HepG2 (cell line): ENCODE measurements at regions not wholly inside any gene's neighbourhood (a gene's known extent, or its start where the extent isn't known, plus 50 kb on each side); places are given as distances from the start of the nearest gene placed in this dataset.

Experiments
- ATAC-seq: fragments of 200-7000 bp; cut with Tn5 transposase; 3 replicates; pipeline ENCODE4 v1.9.1; 2020; ENCODE audit warnings: mild to moderate bottlenecking, moderate library complexity
- BruUV-seq: library from RNA; stranded (reverse); fragments of 400-500 nt; replicated peaks from 2 replicates; lab custom pipeline; 2021; lab: Mats Ljungman, UMichigan
- CTCF ChIA-PET: fragments of 300-600 bp; formaldehyde crosslinking; extraction: SDS; loops from one replicate; lab custom pipeline; 2021; ENCODE audit warnings: low total read pairs, inconsistent platforms, low intra/inter-chr PET ratio; lab: Yijun Ruan, JAX
- POLR2A ChIA-PET: fragments of 350-600 bp; sonication (Branson Sonifier 250); formaldehyde crosslinking; loops from one replicate; lab custom pipeline; 2020; ENCODE audit warnings: antibody characterized with exemption, inconsistent platforms; lab: Yijun Ruan, JAX
- DNase-seq: peaks from one replicate; pipeline ENCODE4 v3.0.0-alpha.2; 2015; ENCODE audit warnings: low spot score
- FAIRE-seq: peaks from 3 replicates; lab custom pipeline; 2011; peaks lifted over from hg19 to GRCh38; lab: Jason Lieb, UNC
- H2AFZ ChIP-seq: one replicate; pipeline ENCODE4 v1.6.1; 2011; ENCODE audit warnings: low read length, inconsistent platforms
- H3K27ac ChIP-seq: fragments of 300-600 bp; 3 replicates; pipeline ENCODE4 v1.8.0; 2011; ENCODE audit warnings: mixed run types, mild to moderate bottlenecking, mixed read lengths, low read length, inconsistent platforms; ENCODE audit not compliant: insufficient read depth; ENCODE audit errors: extremely low read length
- H3K27me3 ChIP-seq, 2 experiments: fragments of 200-600 bp in 1 of 2; 2 replicates in 1 of 2; 3 replicates in 1 of 2; pipeline versions ENCODE4 v1.6.0 to v1.8.0; 2011; ENCODE audit warnings: low read length in 2 of 2, mild to moderate bottlenecking in 2 of 2, moderate library complexity in 2 of 2, inconsistent platforms in 1 of 2; ENCODE audit not compliant: insufficient read depth in 2 of 2, control insufficient read depth in 1 of 2
- H3K36me3 ChIP-seq, 2 experiments: fragments of 200-600 bp in 1 of 2; replicated peaks in 1 of 2; 2 replicates in 1 of 2; 3 replicates in 1 of 2; pipeline versions ENCODE4 v1.5.1 to v1.8.0; 2011; ENCODE audit warnings: low read length in 2 of 2, inconsistent platforms in 1 of 2; ENCODE audit not compliant: insufficient read depth in 2 of 2, control insufficient read depth in 1 of 2
- H3K4me1 ChIP-seq: 2 replicates; pipeline ENCODE4 v1.5.1; 2012; ENCODE audit warnings: low read length, inconsistent platforms; ENCODE audit not compliant: insufficient read depth
- H3K4me2 ChIP-seq: 2 replicates; pipeline ENCODE4 v1.6.0; 2011; ENCODE audit warnings: low read depth, low read length, inconsistent platforms
- H3K4me3 ChIP-seq, 3 experiments: fragments of 200-600 bp in 1 of 3; sonication (generic), shearing (Covaris generic) in 1 of 3; replicated peaks in 1 of 3; 2 replicates each; pipeline ENCODE4 v1.5.1; 2011 to 2016; ENCODE audit warnings: low read length in 3 of 3, inconsistent platforms in 2 of 3, low read depth in 2 of 3, mild to moderate bottlenecking in 2 of 3, control low read depth in 1 of 3, mixed read lengths in 1 of 3; ENCODE audit not compliant: insufficient read depth in 1 of 3
- H3K79me2 ChIP-seq: one replicate; pipeline ENCODE4 v1.6.1; 2011; ENCODE audit warnings: low read length, inconsistent platforms; ENCODE audit not compliant: insufficient read depth
- H3K9ac ChIP-seq: 2 replicates; pipeline ENCODE4 v1.6.0; 2011; ENCODE audit warnings: mild to moderate bottlenecking, low read depth, low read length, inconsistent platforms; ENCODE audit not compliant: insufficient read depth
- H3K9me3 ChIP-seq: 2 replicates; pipeline ENCODE4 v1.5.1; 2012; ENCODE audit warnings: mild to moderate bottlenecking, low read length
- H4K20me1 ChIP-seq: 2 replicates; pipeline ENCODE4 v1.6.0; 2011; ENCODE audit warnings: inconsistent platforms, mild to moderate bottlenecking, low read length, moderate library complexity; ENCODE audit not compliant: insufficient read depth
- FOXJ3 ChIP-seq: sonication (generic); formaldehyde crosslinking; IDR thresholded peaks from 2 replicates; pipeline ENCODE4 v1.4.0; 2020; ENCODE audit warnings: missing genetic modification reagents, mild to moderate bottlenecking, borderline replicate concordance
- PBX3 ChIP-seq: sonication (generic); formaldehyde crosslinking; IDR thresholded peaks from 2 replicates; pipeline ENCODE4 v1.8.1; 2023; ENCODE audit warnings: missing genetic modification reagents, inconsistent platforms, borderline replicate concordance
- PHF21A ChIP-seq: sonication (generic); formaldehyde crosslinking; IDR thresholded peaks from 2 replicates; pipeline ENCODE4 v1.5.0; 2020; ENCODE audit warnings: mild to moderate bottlenecking, missing genetic modification reagents
- ZNF335 ChIP-seq: sonication (generic); formaldehyde crosslinking; IDR thresholded peaks from 2 replicates; pipeline ENCODE4 v1.4.0; 2020; ENCODE audit warnings: missing genetic modification reagents
- ZNF431 ChIP-seq: sonication (generic); formaldehyde crosslinking; IDR thresholded peaks from 2 replicates; pipeline ENCODE4 v1.9.0; 2022; ENCODE audit warnings: missing genetic modification reagents, low read depth, mild to moderate bottlenecking, borderline replicate concordance
- WGBS: methylation state at CpG from one replicate; pipeline ENCODE4 v1.1.6; 2017; ENCODE audit warnings: low lambda C conversion rate; 5-methylcytosine and 5-hydroxymethylcytosine counted together
- in situ Hi-C: cut with HindIII; loops from 2 replicates; pipeline ENCODE4 v1.10.0; 2017; ENCODE audit warnings: low pct_unique_long_range_greater_than_20kb; ENCODE audit not compliant: extremely low pct_ligation_motif_present
- intact Hi-C: fragments of 100-400 bp; cut with micrococcal nuclease; formaldehyde crosslinking; loops from one replicate; pipeline ENCODE4 v1.10.0; 2022; ENCODE audit not compliant: unreplicated experiment
- TF ChIP-seq, protein P1 (sequence below): sonication (generic); formaldehyde crosslinking; IDR thresholded peaks from 2 replicates; pipeline ENCODE4 v1.5.0; 2020; ENCODE audit warnings: missing genetic modification reagents

GRCh38 chr7:137167609-137168008 lies 175.9 kb downstream of the PTN start (continued):
- TF ChIP-seq ZNF335 (CRISPR knock-in tag) (no peak), FOXJ3 (CRISPR knock-in tag) (no peak)

GRCh38 chr7:137166363-137166762 lies 177.2 kb downstream of the PTN start:
- Histone ChIP-seq H2AFZ (no peak overlapping the region), H3K4me2 (no peak overlapping the region), H4K20me1 (no peaks in the 10 kb centered on the region), H3K9ac (no peak overlapping the region), H3K79me2 (no peaks in the 10 kb centered on the region), H3K27me3 (peaks cover 0 to 5% of the 10 kb centered on the region in 2 experiments; a peak in 1 of 5 replicates), H3K4me3 (no peak overlapping the region), H3K36me3 (no peaks in the 10 kb centered on the region), H3K4me1 (no peaks in the 10 kb centered on the region), H3K9me3 (no peaks in the 10 kb centered on the region), H3K27ac (no peak overlapping the region)
- FAIRE-seq (no peak), DNase-seq (no peak), ATAC-seq (no peak)
- TF ChIP-seq ZNF431 (CRISPR knock-in tag) (no peak), PHF21A (CRISPR knock-in tag) (no peak)
- TF ChIP-seq, protein P1, sequence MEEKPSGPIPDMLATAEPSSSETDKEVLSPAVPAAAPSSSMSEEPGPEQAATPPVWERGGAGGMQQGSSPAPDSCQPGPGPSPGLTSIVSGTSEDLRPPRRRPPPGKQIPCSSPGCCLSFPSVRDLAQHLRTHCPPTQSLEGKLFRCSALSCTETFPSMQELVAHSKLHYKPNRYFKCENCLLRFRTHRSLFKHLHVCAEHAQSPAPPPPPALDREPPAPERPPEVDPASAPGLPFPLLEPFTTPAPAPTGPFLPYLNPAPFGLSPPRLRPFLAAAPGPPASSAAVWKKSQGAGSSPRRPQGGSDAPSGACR (CRISPR knock-in tag) = no peak
- CTCF ChIA-PET = no interaction called here
- no TSS peak for BruUV-seq
- in situ Hi-C loops = loop anchor here (10.0 kb wide), 2 partner anchors 288 to 408 kb away; no protein-coding TSS in a partner anchor
- POLR2A ChIA-PET = no interaction called here
- intact Hi-C loops = no loop called here
- WGBS = 0% methylated on average over 2 of the region's 2 CpGs

- Histone ChIP-seq H3K4me2 (no peak overlapping the region), H4K20me1 (no peaks in the 10 kb centered on the region), H3K27ac (no peak overlapping the region), H3K36me3 (no peaks in the 10 kb centered on the region), H3K9ac (no peak overlapping the region), H3K27me3 (peaks cover 0 to 5% of the 10 kb centered on the region in 2 experiments; a peak in 1 of 5 replicates), H3K4me1 (no peaks in the 10 kb centered on the region), H3K4me3 (no peak overlapping the region), H3K79me2 (no peaks in the 10 kb centered on the region), H3K9me3 (no peaks in the 10 kb centered on the region), H2AFZ (no peak overlapping the region)
- TF ChIP-seq PBX3 = no peak
- intact Hi-C loops (no loop called here), in situ Hi-C loops (loop anchor here (10.0 kb wide), 2 partner anchors 289 to 409 kb away; no protein-coding TSS in a partner anchor)
- no peak for ATAC-seq
- ChIA-PET CTCF (no interaction called here), POLR2A (no interaction called here)
- BruUV-seq = no TSS peak
- no peak for DNase-seq
- FAIRE-seq = no peak
- WGBS = 1% methylated on average over 3 of the region's 3 CpGs
Observed at GRCh38 chr7:137165786-137166185, 177.7 kb downstream of the PTN start.
